WTC11 (cell line): ENCODE measurements at regions not wholly inside any gene's neighbourhood (a gene's known extent, or its start where the extent isn't known, plus 50 kb on each side); places are given as distances from the start of the nearest gene placed in this dataset.

ENCODE experiments used
- CTCF ChIP-seq: fragments of 200-600 bp; IDR thresholded peaks from 2 replicates; pipeline ENCODE4 v1.8.0; 2022; ENCODE audit warnings: antibody characterized with exemption
- E2F4 ChIP-seq: sonication (generic); formaldehyde crosslinking; IDR thresholded peaks from 2 replicates; pipeline ENCODE4 v1.8.1; 2022; ENCODE audit warnings: low read depth, mild to moderate bottlenecking, moderate library complexity, missing genetic modification reagents, borderline replicate concordance
- RELA ChIP-seq: sonication (generic); formaldehyde crosslinking; IDR thresholded peaks from 2 replicates; pipeline ENCODE4 v1.8.1; 2022; ENCODE audit warnings: missing genetic modification reagents, mild to moderate bottlenecking, borderline replicate concordance
- USF2 ChIP-seq: sonication (generic); formaldehyde crosslinking; IDR thresholded peaks from 2 replicates; pipeline ENCODE4 v1.8.1; 2023; ENCODE audit warnings: mild to moderate bottlenecking, missing genetic modification reagents, moderate library complexity

GRCh38 chr20:4341804-4342485, 92.9 kb upstream of the ADRA1D start:
- no peak for TF ChIP-seq CTCF
- TF ChIP-seq RELA (CRISPR knock-in tag), result no peak
- TF ChIP-seq E2F4 (CRISPR knock-in tag), result no peak
- TF ChIP-seq USF2 (CRISPR knock-in tag), result no peak
